HG03280 (cell line): ENCODE measurements at regions not wholly inside any gene's neighbourhood (a gene's known extent, or its start where the extent isn't known, plus 50 kb on each side); places are given as distances from the start of the nearest gene placed in this dataset.
"Not testable (repeated sequence)": the region's sequence is repeated elsewhere in the genome, so short reads cannot be mapped to it uniquely, and the experiment has no call there.

Experiments
- ATAC-seq: cut with Tn5 transposase; IDR thresholded peaks from one replicate; pipeline ENCODE4 v1.9.1; 2021; ENCODE audit warnings: mild to moderate bottlenecking, moderate library complexity; ENCODE audit not compliant: unreplicated experiment

GRCh38 chr13:80180740-80181355 lies 160.1 kb downstream of the SPRY2 start:
- no peak for ATAC-seq

- no peak for ATAC-seq
Observed at GRCh38 chr13:80177327-80177726, 163.6 kb downstream of the SPRY2 start.

- no peak for ATAC-seq
Observed at GRCh38 chr13:80173224-80173623, 167.7 kb downstream of the SPRY2 start.

GRCh38 chr13:80171096-80171495 lies 169.8 kb downstream of the SPRY2 start:
- no peak for ATAC-seq

- ATAC-seq: no peak
Observed at GRCh38 chr13:80168089-80168850, 172.7 kb downstream of the SPRY2 start.

GRCh38 chr13:80166352-80166751 lies 174.6 kb downstream of the SPRY2 start:
- no peak for ATAC-seq

- no peak for ATAC-seq
Observed at GRCh38 chr13:80164462-80164861, 176.5 kb downstream of the SPRY2 start.

- ATAC-seq: no peak
Observed at GRCh38 chr13:80161896-80162295, 179.0 kb downstream of the SPRY2 start.

GRCh38 chr13:80161219-80161618 lies 179.7 kb downstream of the SPRY2 start:
- ATAC-seq: no peak

GRCh38 chr13:80160110-80160509 lies 180.8 kb downstream of the SPRY2 start:
- no peak for ATAC-seq

- ATAC-seq: no peak
Observed at GRCh38 chr13:80157261-80157932, 183.5 kb downstream of the SPRY2 start.

- ATAC-seq: not testable (repeated sequence)
Observed at GRCh38 chr13:80152142-80152541, 188.8 kb downstream of the SPRY2 start.

- ATAC-seq: no peak
Observed at GRCh38 chr13:80151016-80151415, 189.9 kb downstream of the SPRY2 start.

GRCh38 chr13:80149736-80150135 lies 191.2 kb downstream of the SPRY2 start:
- ATAC-seq: no peak

GRCh38 chr13:80145171-80145690 lies 195.7 kb downstream of the SPRY2 start:
- ATAC-seq: no peak

GRCh38 chr13:80144493-80144892 lies 196.4 kb downstream of the SPRY2 start:
- ATAC-seq: no peak

- no peak for ATAC-seq
Observed at GRCh38 chr13:80141123-80141849, 199.6 kb downstream of the SPRY2 start.

- ATAC-seq: no peak
Observed at GRCh38 chr13:80140685-80141084, 200.2 kb downstream of the SPRY2 start.

- ATAC-seq: no peak
Observed at GRCh38 chr13:80139196-80139595, 201.7 kb downstream of the SPRY2 start.

GRCh38 chr13:80137994-80138393 lies 202.9 kb downstream of the SPRY2 start:
- ATAC-seq: no peak

- no peak for ATAC-seq
Observed at GRCh38 chr13:80134346-80134745, 206.6 kb downstream of the SPRY2 start.
